NCI-H146 (cell line): ENCODE measurements at regions not wholly inside any gene's neighbourhood (a gene's known extent, or its start where the extent isn't known, plus 50 kb on each side); places are given as distances from the start of the nearest gene placed in this dataset.
"Not testable (repeated sequence)": the region's sequence is repeated elsewhere in the genome, so short reads cannot be mapped to it uniquely, and the experiment has no call there.

ENCODE experiments used
- DNase-seq: peaks from one replicate; lab custom pipeline; 2025; lab: John Stamatoyannopoulos, UW

DNA sequence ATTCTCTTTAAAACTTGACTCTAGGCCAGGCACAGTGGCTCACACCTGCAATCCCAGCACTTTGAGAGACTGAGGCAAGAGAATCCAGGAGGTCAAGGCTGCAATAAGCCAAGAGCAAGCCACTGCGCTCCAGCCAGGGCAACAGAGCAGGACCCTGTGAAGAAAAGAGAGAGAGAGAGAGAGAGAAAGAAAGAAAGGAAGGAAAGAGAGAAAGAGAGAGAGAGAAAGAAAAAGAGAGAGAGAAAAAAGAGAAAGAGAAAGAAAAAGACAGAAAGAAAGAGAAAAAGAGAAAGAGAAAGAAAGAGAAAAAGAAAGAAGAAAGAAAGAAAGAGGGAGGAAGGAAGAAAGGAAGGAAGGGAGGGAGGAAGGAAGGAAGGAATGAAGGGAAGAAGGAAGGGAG, 76.7 kb downstream of the RIN2 start:
- DNase-seq, result no peak

DNA sequence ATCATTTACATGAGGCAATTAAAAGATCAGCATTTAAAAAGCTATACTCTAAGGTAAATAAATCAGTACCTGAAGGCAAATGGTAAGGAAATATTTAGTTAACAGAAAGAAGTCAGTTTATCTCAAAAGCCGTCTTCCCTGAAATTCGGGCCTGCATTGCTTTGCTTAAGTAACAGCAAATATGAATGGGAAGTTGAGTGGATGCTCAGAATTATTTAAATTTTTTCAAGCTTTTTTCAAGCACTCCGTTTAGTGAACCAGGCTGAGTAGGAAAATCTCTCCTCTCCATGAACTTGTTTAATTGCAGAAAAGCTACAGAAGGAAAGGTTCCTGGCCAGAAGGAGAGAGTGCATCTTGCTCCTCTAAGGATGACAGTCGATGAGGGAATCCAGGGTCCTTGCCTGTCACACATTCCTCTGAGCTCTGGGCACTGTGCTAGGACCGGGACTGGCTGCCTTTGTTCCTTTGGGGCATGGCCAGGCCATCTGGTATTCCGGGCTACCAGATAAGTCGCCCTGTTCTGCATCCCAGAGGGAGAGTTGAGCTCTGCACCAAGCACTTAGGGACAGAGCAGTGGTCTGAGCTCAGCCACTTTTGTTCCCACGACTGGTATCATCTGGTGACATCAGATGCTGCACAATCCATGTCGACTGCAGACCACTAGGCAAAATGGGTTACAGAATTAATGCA, 77.6 kb downstream of the RIN2 start:
- DNase-seq, result no peak

DNA sequence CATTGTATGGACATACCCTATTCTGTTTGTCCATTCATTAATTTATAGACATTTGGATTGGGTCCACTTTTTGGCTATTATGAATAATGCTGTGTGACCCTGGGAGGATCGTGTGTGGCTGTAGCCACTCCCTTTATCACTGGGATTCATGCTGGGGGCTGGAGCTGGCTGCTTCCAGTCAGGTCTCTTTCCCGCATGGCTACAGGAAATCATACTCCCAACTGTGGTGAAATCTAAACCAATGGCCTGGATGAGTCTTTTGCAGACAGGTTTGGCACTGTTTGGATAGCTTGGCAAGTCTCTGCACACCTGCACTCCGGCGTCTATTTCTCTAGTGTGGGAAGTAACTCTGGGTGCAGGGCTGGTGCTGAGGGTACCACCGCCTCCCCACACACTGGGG, 80.4 kb downstream of the RIN2 start:
- DNase-seq, result peak; percentile 10

GRCh38 chr20:19839053-19839452, 81.0 kb downstream of the RIN2 start:
- DNase-seq, result no peak

DNA sequence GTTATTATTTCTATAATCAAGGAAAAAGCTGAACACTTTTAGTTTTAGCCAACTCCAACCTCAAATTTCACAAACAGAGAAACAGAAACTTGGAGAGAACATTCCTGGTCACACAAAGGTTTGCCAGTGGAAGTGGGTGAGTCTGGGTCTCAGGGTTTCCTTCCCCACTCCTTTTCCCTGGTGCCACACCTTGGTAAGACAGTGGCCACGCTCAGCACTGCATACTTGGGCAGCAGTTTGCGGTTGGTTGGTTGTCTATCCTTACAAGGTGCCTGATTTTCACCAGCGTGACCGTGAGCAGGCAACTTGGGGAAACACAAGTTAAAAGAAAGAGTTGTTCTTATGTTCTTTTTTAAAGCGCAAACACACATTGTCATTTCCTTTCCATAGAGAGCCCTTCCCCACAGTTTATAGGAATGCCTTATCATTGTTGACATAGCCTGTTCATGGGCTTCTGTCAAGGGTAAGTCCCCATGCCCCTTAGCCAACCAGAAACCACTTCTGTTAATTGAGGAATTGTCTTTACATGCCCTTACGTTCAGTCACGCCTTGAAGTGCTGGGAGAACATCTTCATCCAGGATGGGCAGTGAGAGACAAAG, 82.2 kb downstream of the RIN2 start:
- DNase-seq, result no peak

- DNase-seq, result no peak
Observed at GRCh38 chr20:19841740-19842139, 83.7 kb downstream of the RIN2 start.

DNA sequence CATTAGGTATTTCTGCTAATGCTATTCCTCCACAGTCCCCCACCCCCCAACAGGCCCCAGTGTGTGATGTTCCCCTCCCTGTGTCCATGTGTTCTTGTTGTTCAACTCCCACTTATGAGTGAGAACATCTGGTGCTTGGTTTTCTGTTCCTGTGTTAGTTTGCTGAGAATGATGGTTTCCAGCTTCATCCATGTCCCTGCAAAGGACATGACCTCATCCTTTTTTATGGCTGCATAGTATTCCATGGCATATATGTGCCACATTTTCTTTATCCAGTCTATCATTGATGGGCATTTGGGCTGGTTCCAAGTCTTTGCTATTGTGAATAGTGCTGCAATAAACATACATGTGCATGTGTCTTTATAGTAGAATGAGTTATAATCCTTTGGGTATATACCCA, 86.8 kb downstream of the RIN2 start:
- DNase-seq, result not testable (repeated sequence)

- no peak for DNase-seq
Observed at GRCh38 chr20:19847383-19847782, 89.3 kb downstream of the RIN2 start.

DNA sequence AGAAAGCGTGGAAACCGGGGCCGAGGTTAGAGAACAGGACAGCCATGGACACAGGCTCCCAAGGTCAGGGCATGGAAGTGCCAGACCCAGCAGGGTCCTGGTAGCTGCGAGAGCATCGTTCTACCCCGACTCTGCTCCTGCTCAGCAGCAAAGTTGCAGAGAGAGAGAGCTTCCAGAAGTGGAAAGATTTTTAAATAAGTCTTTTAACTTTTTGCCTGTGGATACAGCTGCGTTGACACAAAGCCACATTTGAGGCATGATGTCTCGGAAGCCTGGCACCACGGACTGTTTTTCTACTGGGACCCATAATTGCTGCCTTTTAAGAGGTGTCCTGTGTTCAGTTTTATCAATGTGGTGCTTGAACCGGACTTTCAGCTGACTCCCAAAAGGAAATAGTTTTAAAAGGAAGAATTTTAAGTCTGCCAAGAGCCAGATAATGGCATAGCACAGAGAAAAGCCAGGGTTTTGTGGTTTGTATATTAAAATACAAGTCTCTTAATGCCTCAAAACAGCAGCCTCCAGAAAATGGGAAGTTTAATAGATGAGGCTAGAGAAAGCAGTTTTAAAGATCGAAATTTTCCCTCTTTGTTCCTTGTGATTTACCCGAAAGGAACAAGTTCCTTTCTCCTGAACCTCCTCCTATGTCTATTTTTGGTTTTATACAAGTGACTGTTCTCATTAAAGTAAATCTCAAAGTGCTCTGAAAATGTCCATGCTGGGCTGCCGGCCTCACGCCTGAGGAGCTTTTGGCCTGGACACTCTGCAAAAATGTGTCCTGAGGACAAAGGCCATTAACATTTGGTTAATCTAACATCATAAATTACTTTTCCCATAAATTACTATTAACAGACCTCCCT, 91.5 kb downstream of the RIN2 start:
- no peak for DNase-seq

GRCh38 chr20:19850198-19850533, 92.1 kb downstream of the RIN2 start:
- DNase-seq, result no peak

GRCh38 chr20:19851861-19852260, 93.8 kb downstream of the RIN2 start:
- DNase-seq, result no peak

GRCh38 chr20:19855416-19855815, 97.4 kb downstream of the RIN2 start:
- DNase-seq, result no peak

- DNase-seq, result no peak
Observed at GRCh38 chr20:19858466-19859371, 100.7 kb downstream of the RIN2 start.

- no peak for DNase-seq
Observed at GRCh38 chr20:19859444-19859843, 101.4 kb downstream of the RIN2 start.

GRCh38 chr20:19860737-19861136, 102.7 kb downstream of the RIN2 start:
- no peak for DNase-seq

DNA sequence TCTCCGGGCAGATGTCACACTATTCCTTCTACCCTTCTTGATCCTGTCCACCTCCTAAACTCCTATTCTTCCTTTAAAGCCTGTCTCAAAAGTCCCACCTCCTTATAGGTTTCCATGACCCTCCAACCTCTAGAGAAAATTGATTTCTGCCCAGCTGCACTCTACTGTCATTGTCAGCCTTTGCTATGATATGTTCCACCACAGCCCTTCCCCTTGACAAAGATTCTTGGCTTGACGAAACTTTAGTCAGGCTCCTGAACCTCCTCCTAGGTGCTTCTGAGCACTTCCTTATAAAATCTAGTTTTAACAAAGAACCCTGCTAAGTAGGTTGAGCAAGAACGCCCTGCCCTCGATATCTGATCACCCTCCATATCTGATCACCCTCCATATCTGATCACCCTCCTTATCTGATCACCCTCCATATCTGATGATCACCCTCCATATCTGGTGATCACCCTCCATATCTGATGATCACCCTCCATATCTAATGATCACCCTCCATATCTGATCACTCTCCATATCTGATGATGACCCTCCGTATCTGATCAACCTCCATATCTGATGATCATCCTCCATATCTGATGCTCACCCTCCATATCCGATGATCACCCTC, 103.2 kb downstream of the RIN2 start:
- DNase-seq, result no peak

- no peak for DNase-seq
Observed at GRCh38 chr20:19864130-19864529, 106.1 kb downstream of the RIN2 start.

DNA sequence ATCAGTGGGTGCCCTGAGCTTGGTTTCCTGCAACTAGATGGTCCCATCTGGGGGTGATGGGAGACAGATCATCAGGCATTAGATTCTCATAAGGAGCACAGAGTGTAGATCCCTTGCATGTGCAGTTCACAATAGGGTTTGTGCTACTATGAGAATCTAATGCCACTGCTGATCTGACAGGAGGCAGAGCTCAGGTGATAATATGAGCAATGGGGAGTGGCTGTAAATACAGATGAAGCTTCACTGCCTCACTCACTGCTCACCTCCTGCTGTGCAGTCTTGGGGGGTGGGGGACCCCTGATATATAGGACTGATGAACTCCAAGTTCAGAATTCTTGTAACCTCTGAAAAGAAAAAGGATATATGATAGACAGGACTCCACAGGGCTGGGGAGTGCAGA, 108.0 kb downstream of the RIN2 start:
- DNase-seq, result no peak

DNA sequence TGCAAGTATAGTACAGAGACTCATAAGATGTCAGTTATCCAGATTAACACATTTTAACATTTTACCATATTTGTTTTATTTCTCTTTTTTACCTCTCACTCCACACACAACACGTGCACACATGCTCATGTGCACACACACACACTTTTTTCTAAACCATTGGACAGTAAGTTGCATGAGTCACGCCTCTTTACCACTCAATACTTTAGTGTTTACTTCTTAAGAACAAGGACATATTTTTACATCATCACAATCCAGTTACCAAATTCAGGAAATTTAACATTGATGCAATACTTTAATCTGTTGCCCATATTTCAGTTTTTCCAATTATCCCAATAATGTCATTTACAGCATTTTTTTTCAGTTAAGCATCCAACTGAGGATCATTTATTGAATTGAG, 109.0 kb downstream of the RIN2 start:
- DNase-seq, result no peak

DNA sequence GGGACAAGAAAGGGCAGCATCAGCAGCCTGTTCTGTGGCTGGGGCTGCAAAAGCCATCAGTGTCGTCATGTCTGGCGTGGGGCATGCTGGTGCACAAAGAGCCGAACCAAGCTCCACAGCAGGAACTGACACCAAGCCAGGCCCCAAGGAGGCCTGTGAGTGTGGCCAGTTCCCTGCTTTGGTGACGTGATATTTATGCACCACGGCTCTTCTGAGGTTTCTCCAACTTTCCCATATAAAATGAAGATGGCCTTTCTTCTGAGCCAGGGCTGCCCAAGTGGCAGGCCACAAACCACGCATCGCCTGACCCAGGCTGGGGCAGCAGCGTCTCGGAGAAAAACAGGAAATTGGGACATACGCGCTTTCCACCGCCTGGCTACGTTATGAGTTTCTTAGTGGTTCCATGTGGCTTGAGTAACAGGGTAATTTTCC, 109.9 kb downstream of the RIN2 start:
- DNase-seq, result no peak

DNA sequence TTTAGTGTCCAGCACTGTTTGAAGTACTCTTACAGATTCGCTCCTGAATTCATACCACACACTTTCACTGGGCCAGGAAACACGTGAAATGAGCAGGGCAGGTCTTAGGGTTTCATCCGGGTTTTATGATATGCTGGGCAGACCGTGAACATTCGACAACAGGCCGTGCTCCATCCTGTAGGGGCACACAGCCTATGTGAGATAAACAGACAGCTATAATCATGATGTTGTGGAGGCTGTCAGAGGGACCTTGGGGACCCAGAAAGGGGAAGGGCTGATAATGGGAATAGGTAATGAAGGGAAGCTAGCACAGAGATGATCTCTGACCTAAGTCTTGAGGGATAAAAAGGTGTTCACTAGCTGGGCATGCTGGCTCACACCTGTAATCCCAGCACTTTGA, 110.4 kb downstream of the RIN2 start:
- no peak for DNase-seq

DNA sequence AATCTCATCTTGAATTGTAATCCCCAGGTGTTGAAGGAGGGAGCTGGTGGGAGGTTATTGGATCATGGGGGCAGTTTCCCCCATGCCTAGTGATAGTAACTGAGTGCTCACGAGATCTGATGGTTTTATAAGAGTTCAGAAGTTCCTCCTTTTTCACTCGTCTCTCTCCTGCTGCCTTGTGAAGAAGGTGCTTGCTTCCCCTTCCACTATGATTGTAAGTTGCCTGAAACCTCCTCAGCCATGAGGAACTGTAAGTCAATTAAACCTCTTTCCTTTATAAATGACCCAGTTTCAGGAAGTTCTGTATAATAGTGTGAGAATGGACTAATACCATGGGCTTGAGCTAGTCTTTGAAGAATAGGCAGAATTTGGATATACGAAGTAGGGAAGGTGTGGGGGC, 113.9 kb downstream of the RIN2 start:
- DNase-seq, result no peak
